H1 (cell line): ENCODE measurements at regions not wholly inside any gene's neighbourhood (a gene's known extent, or its start where the extent isn't known, plus 50 kb on each side); places are given as distances from the start of the nearest gene placed in this dataset.

ENCODE experiments used
- CTCF ChIA-PET: fragments of 300-600 bp; sonication (Branson Sonifier 250); formaldehyde crosslinking; loops from one replicate; lab custom pipeline; 2021; ENCODE audit not compliant: partially characterized antibody; lab: Charles Lee
- POLR2A ChIA-PET: fragments of 300-600 bp; sonication (Branson Sonifier 250); formaldehyde crosslinking; loops from one replicate; lab custom pipeline; 2021; ENCODE audit warnings: inconsistent platforms; ENCODE audit not compliant: partially characterized antibody; lab: Charles Lee
- DNase-seq, 2 experiments: peaks; one replicate each; pipeline versions ENCODE4 v3.0.0 to v3.0.0-alpha.2; 2010 to 2022; ENCODE audit warnings: low spot score in 2 of 2, low read depth in 1 of 2, mixed read lengths in 1 of 2
- FAIRE-seq: peaks from 2 replicates; lab custom pipeline; 2011; peaks lifted over from hg19 to GRCh38; lab: Jason Lieb, UNC
- H2AFZ ChIP-seq: 2 replicates; pipeline ENCODE4 v1.8.1; 2012; ENCODE audit warnings: low read length, inconsistent platforms
- H2AK5ac ChIP-seq: 2 replicates; pipeline ENCODE4 v1.6.1; 2013; ENCODE audit warnings: low read depth, low read length
- H2BK120ac ChIP-seq: replicated peaks from 2 replicates; pipeline ENCODE3; 2013; ENCODE audit warnings: low read depth, low read length, inconsistent platforms
- H2BK12ac ChIP-seq: 2 replicates; pipeline ENCODE4 v1.6.1; 2013; ENCODE audit warnings: low read depth, low read length
- H2BK15ac ChIP-seq: 2 replicates; pipeline ENCODE4 v1.6.1; 2013; ENCODE audit warnings: low read length
- H2BK20ac ChIP-seq: 2 replicates; pipeline ENCODE4 v1.6.1; 2013; ENCODE audit warnings: low read length
- H2BK5ac ChIP-seq: 2 replicates; pipeline ENCODE4 v1.6.1; 2013; ENCODE audit warnings: low read depth, low read length
- H3K14ac ChIP-seq: 2 replicates; pipeline ENCODE4 v1.6.1; 2013; ENCODE audit warnings: inconsistent platforms; ENCODE audit not compliant: insufficient read length
- H3K18ac ChIP-seq: 2 replicates; pipeline ENCODE4 v1.6.1; 2013; ENCODE audit warnings: low read length; ENCODE audit errors: extremely low read depth
- H3K23ac ChIP-seq: 2 replicates; pipeline ENCODE4 v1.6.1; 2013; ENCODE audit warnings: inconsistent platforms; ENCODE audit not compliant: insufficient read length
- H3K23me2 ChIP-seq: 2 replicates; pipeline ENCODE4 v1.6.1; 2013; ENCODE audit warnings: low read depth, low read length
- H3K27ac ChIP-seq: 2 replicates; pipeline ENCODE4 v1.6.1; 2011; ENCODE audit warnings: low read depth, low read length, inconsistent platforms
- H3K27me3 ChIP-seq, 4 experiments: replicated peaks in 1 of 4; 1 replicate in 1 of 4; 2 replicates in 3 of 4; pipeline versions ENCODE4 v1.6.1 to v1.8.1; 2011 to 2013; ENCODE audit warnings: low read length in 3 of 4, mild to moderate bottlenecking in 3 of 4, inconsistent platforms in 2 of 4, mixed read lengths in 2 of 4, moderate library complexity in 1 of 4; ENCODE audit not compliant: control insufficient read depth in 3 of 4, insufficient read depth in 3 of 4; ENCODE audit errors: extremely low read depth in 1 of 4
- H3K36me3 ChIP-seq, 4 experiments: 2 replicates each; pipeline versions ENCODE4 v1.6.1 to v1.8.1; 2011 to 2013; ENCODE audit warnings: mild to moderate bottlenecking in 4 of 4, low read length in 3 of 4, moderate library complexity in 2 of 4, control low read depth in 1 of 4, inconsistent platforms in 1 of 4; ENCODE audit not compliant: insufficient read depth in 4 of 4, control insufficient read depth in 2 of 4
- H3K4ac ChIP-seq: replicated peaks from 2 replicates; pipeline ENCODE3; 2013; ENCODE audit warnings: low read length, low read depth, mixed read lengths, inconsistent platforms; ENCODE audit not compliant: insufficient read length
- H3K4me1 ChIP-seq, 4 experiments: replicated peaks in 1 of 4; 1 replicate in 1 of 4; 2 replicates in 3 of 4; pipeline versions ENCODE4 v1.6.1 to v1.8.1; 2011 to 2013; ENCODE audit warnings: low read length in 3 of 4, inconsistent platforms in 2 of 4, mixed read lengths in 1 of 4; ENCODE audit not compliant: insufficient read depth in 4 of 4, control insufficient read depth in 3 of 4
- H3K4me2 ChIP-seq, 2 experiments: 2 replicates each; pipeline versions ENCODE4 v1.6.1 to v1.8.1; 2011 to 2013; ENCODE audit warnings: low read depth in 2 of 2, low read length in 2 of 2, control low read depth in 1 of 2, inconsistent platforms in 1 of 2, mild to moderate bottlenecking in 1 of 2; ENCODE audit not compliant: insufficient read depth in 1 of 2
- H3K4me3 ChIP-seq, 4 experiments: fragments of 200-600, 300-600 bp in 1 of 4; sonication (generic), shearing (Covaris generic), sonication (Bioruptor Twin) in 1 of 4; 2 replicates each; pipeline versions ENCODE4 v1.5.1 to v1.8.1; 2011 to 2016; ENCODE audit warnings: low read length in 4 of 4, low read depth in 3 of 4, control low read depth in 2 of 4, inconsistent platforms in 2 of 4, mild to moderate bottlenecking in 2 of 4, mixed read lengths in 1 of 4, moderate library complexity in 1 of 4; ENCODE audit not compliant: insufficient read depth in 2 of 4; ENCODE audit errors: extremely low read depth in 1 of 4
- H3K56ac ChIP-seq: replicated peaks from 2 replicates; pipeline ENCODE3; 2013; ENCODE audit warnings: low read depth, mild to moderate bottlenecking, mixed read lengths, low read length, inconsistent platforms; ENCODE audit not compliant: insufficient read length
- H3K79me1 ChIP-seq: 2 replicates; pipeline ENCODE4 v1.6.1; 2013; ENCODE audit warnings: low read depth, low read length, control low read depth
- H3K79me2 ChIP-seq, 2 experiments: 2 replicates each; pipeline versions ENCODE4 v1.6.1 to v1.8.1; 2012 to 2013; ENCODE audit warnings: low read length in 2 of 2, mild to moderate bottlenecking in 2 of 2, inconsistent platforms in 1 of 2; ENCODE audit not compliant: insufficient read depth in 2 of 2, control insufficient read depth in 1 of 2
- H3K9ac ChIP-seq, 4 experiments: replicated peaks in 1 of 4; 1 replicate in 1 of 4; 2 replicates in 3 of 4; pipeline versions ENCODE4 v1.6.1 to v1.8.1; 2011 to 2013; ENCODE audit warnings: low read depth in 3 of 4, low read length in 3 of 4, control low read depth in 2 of 4, mild to moderate bottlenecking in 2 of 4, moderate library complexity in 2 of 4, inconsistent platforms in 1 of 4; ENCODE audit errors: extremely low read depth in 1 of 4
- H3K9me3 ChIP-seq, 2 experiments: 2 replicates each; pipeline versions ENCODE4 v1.6.1 to v1.8.1; 2012 to 2013; ENCODE audit warnings: mild to moderate bottlenecking in 2 of 2, moderate library complexity in 2 of 2, control low read depth in 1 of 2, inconsistent platforms in 1 of 2, low read depth in 1 of 2, low read length in 1 of 2, mixed read lengths in 1 of 2; ENCODE audit not compliant: insufficient read depth in 2 of 2
- H4K20me1 ChIP-seq, 2 experiments: replicated peaks in 1 of 2; 2 replicates each; pipeline versions ENCODE3 to v1.8.1; 2011 to 2013; ENCODE audit warnings: inconsistent platforms in 2 of 2, low read length in 2 of 2, mild to moderate bottlenecking in 1 of 2; ENCODE audit not compliant: insufficient read depth in 2 of 2, control insufficient read depth in 1 of 2
- H4K5ac ChIP-seq: 2 replicates; pipeline ENCODE4 v1.6.1; 2013; ENCODE audit warnings: low read length, low read depth, mixed read lengths, inconsistent platforms; ENCODE audit not compliant: insufficient read length
- H4K8ac ChIP-seq: 2 replicates; pipeline ENCODE4 v1.8.0; 2013; ENCODE audit warnings: mild to moderate bottlenecking, moderate library complexity, low read length, inconsistent platforms; ENCODE audit not compliant: insufficient read depth; ENCODE audit errors: extremely low read depth
- H4K91ac ChIP-seq: replicated peaks from 2 replicates; pipeline ENCODE3; 2013; ENCODE audit warnings: low read length, mixed read lengths, inconsistent platforms; ENCODE audit not compliant: insufficient read length
- HDAC2 ChIP-seq, 2 experiments: fragments of 300-600 bp in 1 of 2; sonication (generic) in 1 of 2; IDR thresholded peaks; 2 replicates each; pipeline ENCODE4 v1.6.1; 2011 to 2012; ENCODE audit warnings: low read depth in 2 of 2, low read length in 2 of 2, mild to moderate bottlenecking in 2 of 2, moderate library complexity in 2 of 2, borderline replicate concordance in 1 of 2, inconsistent platforms in 1 of 2

- Histone ChIP-seq H4K91ac (no peak overlapping the region), H3K56ac (no peak overlapping the region), H3K9me3 (no peaks in the 10 kb centered on the region), H3K27me3 (no peaks in the 10 kb centered on the region), H3K9ac (no peak overlapping the region), H2BK5ac (no peak overlapping the region), H3K14ac (no peak overlapping the region), H3K36me3 (no peaks in the 10 kb centered on the region), H2BK120ac (no peak overlapping the region), H2AFZ (no peak overlapping the region), H3K23me2 (no peaks in the 10 kb centered on the region), H2BK20ac (no peak overlapping the region), H3K18ac (no peak overlapping the region), H3K27ac (no peak overlapping the region), H3K4me1 (no peaks in the 10 kb centered on the region)
- DNase-seq, result no peak
- no peak for TF ChIP-seq HDAC2 (IDR thresholded peaks at IDR 0.05; ENCODE audit: borderline replicate concordance in 1 of 2, low read depth in 2 of 2, low read length in 2 of 2)
- TF ChIP-seq, all 59 proteins: peak for 0
- Histone ChIP-seq H4K5ac (no peak overlapping the region), H3K23ac (no peak overlapping the region), H2AK5ac (no peak overlapping the region), H3K79me1 (no peaks in the 10 kb centered on the region), H3K79me2 (no peaks in the 10 kb centered on the region), H3K4ac (no peak overlapping the region), H4K20me1 (no peaks in the 10 kb centered on the region), H4K8ac (no peak overlapping the region), H3K4me2 (no peak overlapping the region), H3K4me3 (no peak overlapping the region), H2BK12ac (no peak overlapping the region), H2BK15ac (no peak overlapping the region)
- ChIA-PET POLR2A (no interaction called here), CTCF (no interaction called here)
- no peak for FAIRE-seq
Observed at GRCh38 chr3:86464180-86464579, 526.8 kb downstream of the VGLL3 start.
